ENCODE measurements at regions not wholly inside any gene's neighbourhood (a gene's known extent, or its start where the extent isn't known, plus 50 kb on each side); places are given as distances from the start of the nearest gene placed in this dataset.

GRCh38 chr3:95168526-95168925 is 1105.7 kb downstream of the NSUN3 start:
- no peaks in the 10 kb centered on the region for H3K36me3 ChIP-seq
- H3K4me3 ChIP-seq (ENCODE audit: low read depth, low read length) = no peak overlapping the region
- no peaks in the 10 kb centered on the region for H3K27me3 ChIP-seq
- no peaks in the 10 kb centered on the region for H3K4me1 ChIP-seq
- TF ChIP-seq CTCF (IDR thresholded peaks at IDR 0.05; ENCODE audit: low read depth, low read length) = no peak
- no peaks in the 10 kb centered on the region for H3K9me3 ChIP-seq
- DNase-seq = no peak

DNA sequence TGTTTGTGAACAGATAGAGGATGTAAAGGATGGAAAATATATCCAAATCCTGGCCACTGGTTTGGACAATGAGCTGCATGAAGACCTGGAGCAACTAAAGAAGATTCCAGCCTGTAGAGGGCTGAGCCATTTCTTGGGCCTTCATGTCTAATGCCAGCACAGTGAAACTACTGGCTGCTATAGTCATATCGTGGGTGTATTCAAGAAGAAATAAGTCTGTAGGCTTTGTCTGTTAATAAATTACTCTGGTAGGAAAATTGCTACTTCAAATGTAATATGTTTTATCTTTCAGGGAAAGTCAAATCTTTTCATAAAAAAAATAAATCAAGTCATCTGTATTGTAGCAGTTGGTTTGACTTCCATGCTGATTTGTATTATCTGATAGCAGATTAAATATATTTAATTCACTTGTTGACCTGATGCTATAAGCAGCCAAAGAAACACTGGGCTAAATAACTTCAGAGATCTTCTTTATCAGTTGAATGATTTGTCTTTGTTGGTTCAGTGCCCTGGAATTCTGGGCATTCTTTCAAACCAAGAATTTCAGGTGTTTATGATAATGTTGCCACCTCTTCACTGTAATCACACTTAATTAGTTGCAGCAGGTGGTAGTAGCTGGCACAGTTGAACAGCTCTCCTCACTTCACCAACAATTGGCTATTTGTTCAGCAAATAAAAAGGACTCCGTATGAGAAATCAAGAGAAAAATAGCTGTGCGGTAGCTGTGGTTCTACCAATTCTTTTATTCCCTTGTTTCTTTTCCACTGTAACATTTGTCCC is 1109.5 kb downstream of the NSUN3 start:
- no peaks in the 10 kb centered on the region for H3K36me3 ChIP-seq
- H3K27me3 ChIP-seq = no peaks in the 10 kb centered on the region
- DNase-seq = no peak
- no peaks in the 10 kb centered on the region for H3K9me3 ChIP-seq
- no peaks in the 10 kb centered on the region for H3K4me1 ChIP-seq
- TF ChIP-seq CTCF (IDR thresholded peaks at IDR 0.05; ENCODE audit: low read depth, low read length) = no peak
- H3K4me3 ChIP-seq (ENCODE audit: low read depth, low read length) = no peak overlapping the region

GRCh38 chr3:95177096-95177495 is 1114.2 kb downstream of the NSUN3 start:
- H3K4me3 ChIP-seq (ENCODE audit: low read depth, low read length) = no peak overlapping the region
- no peak for TF ChIP-seq CTCF (IDR thresholded peaks at IDR 0.05; ENCODE audit: low read depth, low read length)
- no peak for DNase-seq
- no peaks in the 10 kb centered on the region; the same call in 1 of the 2 replicates for H3K4me1 ChIP-seq
- H3K27me3 ChIP-seq = no peaks in the 10 kb centered on the region
- no peaks in the 10 kb centered on the region for H3K36me3 ChIP-seq
- no peaks in the 10 kb centered on the region for H3K9me3 ChIP-seq

GRCh38 chr3:95184038-95184437 is 1121.2 kb downstream of the NSUN3 start:
- Histone ChIP-seq H3K9me3 (no peaks in the 10 kb centered on the region), H3K36me3 (no peaks in the 10 kb centered on the region), H3K4me1 (no peaks in the 10 kb centered on the region), H3K27me3 (no peaks in the 10 kb centered on the region), H3K4me3 (ENCODE audit: low read depth, low read length) (no peak overlapping the region)
- TF ChIP-seq CTCF (IDR thresholded peaks at IDR 0.05; ENCODE audit: low read depth, low read length) = no peak
- DNase-seq = no peak

- Histone ChIP-seq H3K9me3 (no peaks in the 10 kb centered on the region), H3K4me1 (no peaks in the 10 kb centered on the region), H3K36me3 (no peaks in the 10 kb centered on the region), H3K27me3 (no peaks in the 10 kb centered on the region), H3K4me3 (ENCODE audit: low read depth, low read length) (no peak overlapping the region)
- DNase-seq = no peak
- TF ChIP-seq CTCF (IDR thresholded peaks at IDR 0.05; ENCODE audit: low read depth, low read length) = no peak
These were observed 1126.5 kb downstream of the NSUN3 start for GRCh38 chr3:95189348-95189747.

- Histone ChIP-seq H3K9me3 (no peaks in the 10 kb centered on the region), H3K36me3 (no peaks in the 10 kb centered on the region), H3K27me3 (no peaks in the 10 kb centered on the region), H3K4me3 (ENCODE audit: low read depth, low read length) (peak overlapping the region; percentile 3; the same call in 1 of the 2 replicates), H3K4me1 (peaks cover 16% of the 10 kb centered on the region)
- DNase-seq = peak; percentile 53
- no peak for TF ChIP-seq CTCF (IDR thresholded peaks at IDR 0.05; ENCODE audit: low read depth, low read length)
These were observed 1134.8 kb downstream of the NSUN3 start for GRCh38 chr3:95197661-95198060.
